GM19023 (cell line): ENCODE measurements at regions not wholly inside any gene's neighbourhood (a gene's known extent, or its start where the extent isn't known, plus 50 kb on each side); places are given as distances from the start of the nearest gene placed in this dataset.

Experiments
- ATAC-seq: cut with Tn5 transposase; IDR thresholded peaks from one replicate; pipeline ENCODE4 v1.9.1; 2021; ENCODE audit warnings: mild to moderate bottlenecking, moderate library complexity; ENCODE audit not compliant: unreplicated experiment

DNA sequence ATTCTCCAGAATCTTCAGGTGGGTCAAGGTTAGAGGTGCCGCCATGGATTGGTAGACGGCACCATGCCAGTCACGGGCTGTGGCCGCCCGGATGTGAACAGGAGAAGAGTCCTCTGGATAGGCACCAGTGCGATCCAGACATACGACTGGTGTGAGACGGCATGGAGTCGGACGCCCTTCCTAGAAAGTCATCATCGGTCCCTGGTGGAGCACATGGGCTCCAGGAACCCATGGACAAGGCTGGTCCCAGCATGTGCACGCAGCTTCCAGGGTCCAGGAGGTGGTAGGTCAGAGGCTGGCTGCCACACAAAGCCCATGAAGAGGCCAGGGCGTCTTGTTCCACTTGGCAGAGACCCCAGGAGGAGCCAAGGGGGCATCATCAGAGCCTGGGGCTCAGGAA lies 276.1 kb upstream of the LRRC3B start:
- no peak for ATAC-seq

- no peak for ATAC-seq
Measured at GRCh38 chr3:26347150-26347549, 275.4 kb upstream of the LRRC3B start.

- no peak for ATAC-seq
Measured at GRCh38 chr3:26350853-26351252, 271.7 kb upstream of the LRRC3B start.

DNA sequence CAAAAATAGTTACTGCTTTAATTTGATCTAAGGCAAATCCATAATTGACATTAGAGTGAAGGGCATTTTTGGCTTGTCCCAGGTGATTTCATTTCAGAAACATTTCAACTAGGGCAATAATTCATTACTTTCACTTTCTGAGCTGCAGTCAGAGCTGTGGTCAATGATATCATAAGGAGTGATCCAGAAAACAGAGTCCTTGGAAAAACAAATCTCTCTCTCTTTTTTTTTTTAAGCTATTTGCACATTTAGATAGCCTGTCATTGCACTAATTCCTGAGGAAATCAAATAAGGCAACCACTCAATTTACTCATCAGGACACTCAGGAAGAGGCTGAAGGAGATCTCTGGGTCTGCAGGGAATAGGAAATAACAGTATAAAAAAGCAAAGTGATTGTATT lies 269.5 kb upstream of the LRRC3B start:
- no peak for ATAC-seq

- no peak for ATAC-seq
Measured at GRCh38 chr3:26358405-26358804, 264.2 kb upstream of the LRRC3B start.

DNA sequence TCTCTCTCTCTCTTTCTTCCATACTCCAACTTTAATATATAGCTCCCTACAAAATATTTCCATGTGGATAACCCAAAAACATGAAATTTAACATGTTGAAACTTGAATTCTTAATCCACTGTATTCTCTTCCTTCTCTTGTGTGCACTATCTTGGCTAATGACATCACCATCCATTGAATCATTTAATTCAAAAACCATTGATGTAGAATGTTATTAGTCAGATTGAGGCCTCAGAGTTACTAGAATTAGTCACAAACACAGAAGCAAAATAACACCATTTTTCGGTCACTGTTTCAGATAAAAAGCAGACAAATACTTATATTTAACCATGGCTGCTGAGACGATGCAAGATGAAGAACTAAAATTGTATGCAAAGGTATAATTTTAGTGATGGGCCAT lies 256.9 kb upstream of the LRRC3B start:
- no peak for ATAC-seq

DNA sequence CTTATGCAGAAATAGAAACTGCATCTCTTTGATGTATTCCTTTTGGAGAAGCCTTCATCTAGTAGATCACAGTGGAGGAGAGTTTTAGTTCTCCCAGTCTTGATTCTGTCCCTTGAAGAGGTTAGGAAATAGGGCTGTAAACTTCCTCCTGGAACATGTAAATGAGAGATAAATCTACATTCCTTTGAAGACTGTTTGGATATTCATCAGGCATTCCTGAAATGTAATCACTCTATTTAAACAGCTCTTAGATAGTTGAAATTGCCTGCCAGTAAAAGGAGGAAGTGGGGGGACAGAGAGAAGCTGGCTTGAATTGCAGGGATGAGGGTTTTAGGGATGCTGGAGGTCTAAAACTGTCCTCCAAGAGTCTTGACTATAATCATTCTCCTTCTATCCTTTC lies 254.3 kb upstream of the LRRC3B start:
- ATAC-seq, result no peak

DNA sequence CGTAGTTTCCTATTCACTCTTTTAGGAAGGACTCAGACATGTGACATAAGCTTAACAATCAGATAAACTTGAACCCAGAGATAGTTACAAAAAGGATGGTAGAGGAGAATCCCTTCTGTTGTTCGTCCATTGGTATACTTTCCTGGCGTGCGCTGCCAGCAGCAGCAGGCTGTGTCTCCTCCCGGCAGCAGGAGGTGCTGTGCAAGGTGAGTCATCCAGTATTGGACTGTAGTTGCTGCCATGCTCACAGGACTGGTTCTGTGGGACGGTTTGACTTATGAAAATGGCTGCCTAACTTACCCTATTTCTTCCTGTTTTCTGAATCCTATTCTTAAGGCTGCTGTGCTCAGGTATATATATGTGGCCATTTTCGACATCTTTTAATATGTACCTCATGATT lies 253.4 kb upstream of the LRRC3B start:
- no peak for ATAC-seq

GRCh38 chr3:26375843-26376530 lies 246.6 kb upstream of the LRRC3B start:
- no peak for ATAC-seq

- ATAC-seq, result no peak
Measured at GRCh38 chr3:26381411-26381810, 241.2 kb upstream of the LRRC3B start.

GRCh38 chr3:26406636-26407035 lies 215.9 kb upstream of the LRRC3B start:
- no peak for ATAC-seq

DNA sequence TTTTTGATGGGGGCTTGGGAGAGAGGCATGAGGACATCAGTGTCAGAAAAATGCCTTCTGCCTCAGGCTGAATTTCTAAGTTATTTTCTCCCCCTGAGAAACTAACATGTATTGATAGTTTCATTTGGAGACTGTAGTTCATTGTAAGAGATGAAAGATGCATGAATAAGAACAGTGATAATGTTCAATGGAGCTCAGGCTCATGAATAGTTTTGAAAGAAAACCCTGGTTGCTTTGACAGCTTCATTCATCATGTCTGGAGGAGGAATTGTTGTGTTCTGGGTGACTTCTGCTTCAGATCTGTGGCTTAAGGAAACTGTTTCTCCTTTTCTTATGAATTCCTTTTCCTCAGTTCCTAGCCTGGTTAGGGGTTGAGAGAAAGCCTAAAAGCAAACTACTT lies 204.0 kb upstream of the LRRC3B start:
- no peak for ATAC-seq

DNA sequence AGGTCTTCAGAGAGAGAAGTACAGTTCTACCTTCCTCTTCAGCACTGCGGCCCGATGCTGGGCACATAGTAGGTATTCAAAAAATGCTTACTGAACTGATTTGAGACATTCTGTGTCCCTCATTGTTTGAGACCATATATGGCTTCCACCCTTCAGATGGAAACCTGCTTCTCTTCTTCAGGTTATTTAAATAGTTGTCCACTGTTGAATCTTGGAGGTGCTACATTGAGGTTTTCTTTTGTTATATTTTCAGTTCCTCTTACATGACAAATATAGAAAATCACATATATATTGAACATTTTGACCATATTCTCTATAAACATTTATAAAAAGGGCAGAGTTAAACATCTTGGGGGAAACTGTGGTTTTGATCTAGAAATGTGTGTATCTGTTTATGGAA lies 200.2 kb upstream of the LRRC3B start:
- ATAC-seq, result no peak

DNA sequence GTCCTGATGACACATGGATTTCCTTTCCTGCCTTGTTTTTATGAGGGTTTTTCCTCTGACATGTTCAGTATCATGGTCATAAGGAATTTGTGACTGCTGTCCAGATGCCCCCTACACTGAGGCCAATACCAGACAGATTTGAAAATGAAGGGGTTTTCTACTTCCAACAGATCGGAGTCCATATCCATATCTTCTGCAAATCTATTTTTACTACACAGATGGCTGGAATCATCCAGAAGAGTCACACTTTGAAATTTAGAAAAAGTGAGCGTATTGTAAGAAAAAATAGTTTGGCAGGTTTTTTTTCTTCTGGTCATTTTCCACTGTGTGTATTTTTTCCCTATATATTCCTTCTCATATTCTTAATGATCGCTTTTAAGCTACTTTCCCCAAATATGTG lies 197.5 kb upstream of the LRRC3B start:
- ATAC-seq, result no peak

GRCh38 chr3:26428992-26429391 lies 193.6 kb upstream of the LRRC3B start:
- ATAC-seq, result no peak

- ATAC-seq, result no peak
Measured at GRCh38 chr3:26437678-26438077, 184.9 kb upstream of the LRRC3B start.

GRCh38 chr3:26438325-26438940 lies 184.1 kb upstream of the LRRC3B start:
- no peak for ATAC-seq

GRCh38 chr3:26438981-26439884 lies 183.3 kb upstream of the LRRC3B start:
- no peak for ATAC-seq

- no peak for ATAC-seq
Measured at GRCh38 chr3:26449996-26450395, 172.6 kb upstream of the LRRC3B start.

DNA sequence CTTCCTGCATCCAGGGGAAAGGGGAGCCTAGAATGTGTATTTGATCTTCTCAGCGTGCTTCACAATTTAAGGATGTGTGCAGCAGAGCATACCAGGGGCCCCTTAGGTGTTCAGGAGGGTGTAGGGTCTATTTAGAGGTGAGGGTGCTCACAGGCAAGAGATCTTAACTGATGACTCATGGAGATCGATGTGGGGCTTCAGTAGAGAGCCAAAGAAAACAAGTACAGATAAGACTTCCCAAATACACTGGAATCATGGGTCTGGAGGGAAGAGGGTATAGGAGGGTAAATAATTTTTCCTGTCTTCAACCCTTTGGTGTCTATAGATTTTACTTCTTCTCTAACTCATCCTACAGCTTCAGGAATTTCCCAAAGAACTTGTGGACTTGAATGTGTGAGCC lies 170.2 kb upstream of the LRRC3B start:
- ATAC-seq, result no peak

GRCh38 chr3:26460985-26461384 lies 161.6 kb upstream of the LRRC3B start:
- ATAC-seq, result no peak

DNA sequence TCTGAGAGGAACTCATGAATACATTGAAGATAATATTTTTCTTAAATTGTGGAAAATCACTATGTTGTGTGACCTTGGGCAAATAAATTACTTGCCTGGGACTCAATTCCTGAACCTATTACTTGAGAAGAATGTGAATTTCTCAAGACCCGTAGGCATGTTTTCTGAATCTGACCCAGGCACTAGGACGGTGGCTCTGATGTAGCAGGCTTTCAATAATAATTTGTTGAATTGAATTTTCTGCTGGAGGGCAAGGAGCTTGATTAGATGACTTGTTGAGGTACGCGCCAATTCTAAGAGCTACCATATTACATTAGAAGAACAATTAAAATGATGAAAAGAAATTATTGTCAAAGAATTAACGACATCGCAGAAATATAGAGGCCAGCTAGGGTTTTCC lies 150.2 kb upstream of the LRRC3B start:
- ATAC-seq, result no peak
